Astrocyte (in vitro differentiated cells and primary cell): ENCODE measurements at regions not wholly inside any gene's neighbourhood (a gene's known extent, or its start where the extent isn't known, plus 50 kb on each side); places are given as distances from the start of the nearest gene placed in this dataset.

ENCODE experiments used
- CTCF ChIP-seq: IDR thresholded peaks from 2 replicates; pipeline ENCODE4 v1.5.1; 2011; ENCODE audit warnings: low read depth, mild to moderate bottlenecking, inconsistent platforms, low read length, moderate library complexity; ENCODE audit not compliant: insufficient read depth
- EZH2 ChIP-seq: IDR thresholded peaks from 2 replicates; pipeline ENCODE4 v1.6.1; 2012; ENCODE audit warnings: mild to moderate bottlenecking, low read length, inconsistent platforms; ENCODE audit not compliant: insufficient read depth

- TF ChIP-seq CTCF (no peak), EZH2 (no peak)
Observed at GRCh38 chr1:83016354-83016849, 982.5 kb downstream of the TTLL7 start.
